IPS-18c (cell line): ENCODE measurements at regions not wholly inside any gene's neighbourhood (a gene's known extent, or its start where the extent isn't known, plus 50 kb on each side); places are given as distances from the start of the nearest gene placed in this dataset.

Experiments
- H3K4me3 ChIP-seq: 2 replicates; pipeline ENCODE4 v1.7.0; 2013; ENCODE audit warnings: low read depth, mild to moderate bottlenecking, low read length, moderate library complexity; ENCODE audit not compliant: insufficient read depth
- H3K9me3 ChIP-seq: one replicate; pipeline ENCODE4 v1.6.1; 2013; ENCODE audit warnings: mild to moderate bottlenecking, low read length, moderate library complexity; ENCODE audit not compliant: control insufficient read depth, insufficient read depth

DNA sequence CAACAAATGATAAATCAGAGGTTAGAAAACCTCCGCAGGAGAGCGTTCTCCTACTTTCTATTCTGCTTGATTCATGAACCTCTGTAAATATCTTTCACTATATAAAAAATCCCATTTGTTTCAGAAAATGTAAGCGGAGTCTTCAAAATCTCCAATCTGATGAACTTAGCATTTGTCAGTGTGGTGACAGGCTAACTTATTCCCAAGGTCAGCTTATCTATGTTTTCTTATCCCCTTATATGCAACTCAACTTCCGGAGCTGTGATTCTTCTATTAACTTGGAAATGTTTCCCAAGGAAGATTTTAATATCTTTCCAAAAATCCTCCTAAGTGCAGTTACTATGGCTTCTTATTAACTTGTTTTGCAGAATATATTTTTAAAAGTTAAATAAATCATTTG, 87.5 kb upstream of the C1QTNF7 start:
- H3K4me3 ChIP-seq = no peak overlapping the region
- no peaks in the 10 kb centered on the region for H3K9me3 ChIP-seq

DNA sequence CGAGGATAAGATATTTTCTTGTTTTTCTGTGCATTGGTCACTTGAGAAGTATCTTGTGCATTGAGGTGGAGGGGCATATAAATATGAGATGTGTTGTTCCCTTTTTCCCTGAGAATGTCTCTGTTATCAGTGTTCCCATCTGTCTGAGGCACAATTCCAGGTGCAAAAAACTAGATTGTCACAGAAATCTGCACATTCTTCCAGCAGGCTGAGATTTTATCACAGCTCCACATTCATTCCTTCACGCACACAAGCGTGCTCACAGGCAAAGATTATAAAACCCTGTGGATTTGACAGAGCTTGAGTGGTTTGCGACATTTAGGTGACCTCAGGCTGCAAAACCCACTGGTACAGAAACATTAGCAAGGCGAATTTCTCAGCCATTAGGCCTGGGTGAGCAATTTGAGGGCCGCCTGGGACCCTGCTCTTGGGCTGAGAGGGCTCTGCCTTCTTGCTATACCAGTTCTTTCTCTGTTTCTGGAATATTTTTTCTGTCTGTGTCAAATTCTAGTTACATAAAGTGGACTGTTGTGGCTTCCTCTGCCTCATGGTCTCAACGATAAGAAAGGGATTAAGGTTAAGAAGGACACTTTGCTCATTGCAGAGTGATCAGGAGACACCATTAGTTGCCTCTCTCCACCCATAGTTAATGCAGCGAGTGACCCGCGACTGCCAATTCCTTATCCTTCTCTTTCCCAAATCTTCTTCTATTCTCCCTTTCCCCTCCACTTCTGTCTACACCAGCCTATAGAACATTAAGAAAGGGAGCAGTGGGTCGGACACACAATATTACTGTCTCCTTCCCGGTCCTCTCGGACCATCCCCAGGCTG, 86.7 kb upstream of the C1QTNF7 start:
- no peaks in the 10 kb centered on the region for H3K9me3 ChIP-seq
- no peak overlapping the region for H3K4me3 ChIP-seq

DNA sequence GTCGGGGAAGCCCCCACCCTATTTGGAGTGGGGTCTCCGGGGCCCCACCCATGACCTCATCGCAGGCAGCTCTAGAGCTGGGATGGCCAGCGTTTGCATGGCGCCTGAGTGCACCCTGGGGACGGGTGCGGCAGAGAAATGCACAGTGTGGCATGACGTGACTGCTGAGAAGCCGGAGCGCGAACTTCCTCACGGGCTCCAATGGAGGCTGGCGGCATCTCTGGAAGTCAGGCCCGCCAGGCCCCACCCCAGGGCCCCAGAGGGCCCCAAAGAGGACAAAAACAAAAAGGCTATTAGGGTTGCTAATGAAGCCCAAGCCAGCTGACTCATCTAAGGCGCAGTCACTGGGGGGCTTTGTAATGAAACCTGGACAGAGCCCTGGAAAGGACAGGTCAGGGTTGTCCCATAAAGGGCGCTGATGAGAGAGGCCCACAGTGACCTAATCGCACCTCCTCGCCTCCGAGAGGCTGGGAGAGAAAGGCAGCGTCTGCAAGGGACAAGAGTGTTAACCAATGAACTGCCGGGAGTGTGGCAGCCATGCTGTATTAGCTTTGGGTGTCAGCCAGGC, 86.0 kb upstream of the C1QTNF7 start:
- H3K4me3 ChIP-seq = no peak overlapping the region

DNA sequence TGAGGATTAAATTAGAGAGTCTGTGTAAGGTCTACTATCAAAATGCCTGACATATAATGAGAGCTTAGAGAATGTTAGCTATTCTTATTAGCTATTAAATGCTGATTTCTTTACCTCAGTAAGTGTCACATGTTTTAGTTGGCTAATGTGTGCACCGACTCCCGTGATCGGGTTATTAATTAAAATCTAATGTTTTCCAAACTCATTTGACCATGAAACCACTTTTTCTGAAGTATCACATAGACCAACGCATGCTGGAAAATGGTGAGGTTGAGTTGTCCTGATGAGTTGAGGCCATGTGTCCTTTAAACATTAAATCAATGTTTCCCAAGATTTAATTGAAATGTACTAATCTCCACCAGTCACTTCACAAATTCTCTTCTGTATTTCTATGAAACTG, 84.8 kb upstream of the C1QTNF7 start:
- H3K4me3 ChIP-seq = no peak overlapping the region
- no peaks in the 10 kb centered on the region for H3K9me3 ChIP-seq

More for the DNA sequence above, 86.0 kb upstream of the C1QTNF7 start:
- no peaks in the 10 kb centered on the region for H3K9me3 ChIP-seq

DNA sequence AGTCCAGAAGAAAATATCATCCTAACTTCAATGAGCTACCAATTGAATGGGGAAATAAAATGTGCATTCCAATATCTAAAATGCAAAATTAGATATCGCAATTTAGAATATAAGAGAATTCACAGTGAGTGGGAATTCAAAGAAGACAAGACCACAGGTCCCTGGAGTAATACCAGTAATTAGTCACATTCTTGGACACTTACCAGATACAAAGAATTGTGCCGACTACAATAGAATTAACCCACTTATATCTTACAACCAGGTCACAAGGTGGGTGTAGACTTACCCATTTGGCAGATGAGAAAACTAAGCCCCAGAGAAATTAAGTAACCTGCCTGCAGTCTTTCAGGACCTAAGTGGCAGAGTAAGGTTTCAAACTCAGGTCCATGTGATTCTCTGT, 84.3 kb upstream of the C1QTNF7 start:
- H3K4me3 ChIP-seq = no peak overlapping the region

DNA sequence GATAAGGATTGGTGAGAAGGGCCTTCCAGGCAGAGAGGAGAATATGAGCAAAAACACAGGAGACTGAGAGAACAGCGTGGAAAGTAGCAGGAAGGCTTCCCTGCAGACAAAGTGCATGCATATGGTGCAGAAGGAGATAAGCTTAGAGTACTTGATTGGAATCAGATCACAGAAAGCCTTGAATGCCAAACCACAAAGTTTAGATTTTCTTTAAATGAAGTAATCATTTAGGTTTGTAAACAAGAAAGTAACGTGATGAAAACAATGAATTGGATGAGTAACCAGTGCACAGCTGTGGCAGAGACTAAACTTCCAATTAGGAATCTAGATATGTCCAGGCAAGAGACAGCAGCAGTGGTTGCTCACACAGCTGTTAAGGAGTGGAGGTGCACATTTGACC, 83.8 kb upstream of the C1QTNF7 start:
- Histone ChIP-seq H3K4me3 (no peak overlapping the region), H3K9me3 (no peaks in the 10 kb centered on the region)

More for the DNA sequence above, 84.3 kb upstream of the C1QTNF7 start:
- no peaks in the 10 kb centered on the region for H3K9me3 ChIP-seq

DNA sequence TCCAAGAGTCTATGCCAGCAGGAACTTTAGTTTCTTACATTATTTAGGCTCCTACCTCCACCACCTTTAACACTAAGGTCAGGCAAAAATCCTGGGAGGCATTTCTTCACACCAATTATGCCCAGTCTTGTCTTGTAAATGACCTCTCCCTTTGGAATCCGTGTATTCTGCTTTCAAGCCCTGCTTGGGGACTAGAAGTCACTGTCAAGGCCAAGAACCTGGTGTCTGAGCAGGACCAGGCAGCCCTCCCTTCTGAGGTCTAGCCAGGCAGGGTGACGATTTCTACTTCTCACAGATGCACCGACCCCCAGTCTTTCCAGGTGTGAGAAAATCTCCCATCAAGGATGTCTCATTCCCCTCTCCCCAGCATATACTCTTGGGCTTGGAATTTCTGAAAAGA, 82.7 kb upstream of the C1QTNF7 start:
- Histone ChIP-seq H3K4me3 (no peak overlapping the region), H3K9me3 (no peaks in the 10 kb centered on the region)

DNA sequence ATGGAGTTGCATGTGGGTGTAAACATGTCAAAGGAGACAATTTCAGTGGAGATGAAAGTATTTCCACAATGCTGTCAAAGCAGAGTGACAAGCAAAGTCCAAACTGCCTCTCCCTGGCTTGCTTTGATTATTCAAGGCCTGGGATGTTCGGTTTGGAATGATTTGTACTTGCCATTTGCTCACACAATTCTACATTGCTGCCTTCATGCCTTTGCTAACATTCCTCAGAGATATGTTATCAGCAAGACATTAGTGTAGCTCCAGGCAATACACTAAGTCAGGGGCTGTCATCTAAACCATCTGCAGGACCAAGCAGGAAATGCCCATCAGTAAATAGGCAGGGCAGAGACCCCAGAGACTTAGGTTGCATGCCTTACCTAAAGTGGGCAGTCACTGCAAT, 79.6 kb upstream of the C1QTNF7 start:
- no peak overlapping the region for H3K4me3 ChIP-seq

DNA sequence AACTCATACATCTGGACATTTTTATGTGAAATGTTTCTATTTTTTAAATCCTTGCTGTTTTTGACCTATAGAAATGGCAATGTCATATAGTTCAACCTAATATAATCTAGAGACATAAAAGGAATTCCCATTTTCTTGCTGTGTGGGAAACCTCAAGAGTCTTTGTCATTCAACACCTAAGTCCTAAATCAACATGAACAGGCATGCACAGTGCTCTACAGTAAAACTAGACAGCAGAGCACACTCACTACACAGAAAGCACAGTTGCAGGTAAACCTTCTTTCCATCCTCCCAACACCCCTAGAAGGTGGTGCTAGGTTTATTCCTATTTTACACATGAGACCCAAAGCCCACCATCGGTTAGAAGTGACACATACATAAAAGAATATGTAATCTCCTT, 79.1 kb upstream of the C1QTNF7 start:
- no peaks in the 10 kb centered on the region for H3K9me3 ChIP-seq
- no peak overlapping the region for H3K4me3 ChIP-seq

More for the DNA sequence above, 79.6 kb upstream of the C1QTNF7 start:
- no peaks in the 10 kb centered on the region for H3K9me3 ChIP-seq

DNA sequence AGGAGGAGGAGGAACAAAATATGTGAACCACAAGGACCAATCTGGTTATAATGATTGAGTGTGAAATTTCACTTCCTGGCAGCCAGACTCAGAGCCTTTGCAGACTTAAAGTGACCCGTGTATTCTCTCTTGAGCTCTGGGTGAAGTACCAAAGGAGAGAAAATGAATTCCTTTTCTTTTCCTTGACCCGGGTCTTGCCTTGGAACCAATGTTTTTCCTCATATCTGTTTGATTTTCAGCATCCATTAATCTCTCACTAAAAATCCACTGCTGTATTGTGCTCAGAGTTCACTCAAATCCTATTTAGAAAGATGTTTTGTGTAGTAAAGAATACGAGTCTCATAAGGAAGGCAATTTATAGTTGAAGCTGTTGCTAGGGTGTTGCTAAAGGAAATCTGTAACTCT, 78.3 kb upstream of the C1QTNF7 start:
- H3K4me3 ChIP-seq = no peak overlapping the region

DNA sequence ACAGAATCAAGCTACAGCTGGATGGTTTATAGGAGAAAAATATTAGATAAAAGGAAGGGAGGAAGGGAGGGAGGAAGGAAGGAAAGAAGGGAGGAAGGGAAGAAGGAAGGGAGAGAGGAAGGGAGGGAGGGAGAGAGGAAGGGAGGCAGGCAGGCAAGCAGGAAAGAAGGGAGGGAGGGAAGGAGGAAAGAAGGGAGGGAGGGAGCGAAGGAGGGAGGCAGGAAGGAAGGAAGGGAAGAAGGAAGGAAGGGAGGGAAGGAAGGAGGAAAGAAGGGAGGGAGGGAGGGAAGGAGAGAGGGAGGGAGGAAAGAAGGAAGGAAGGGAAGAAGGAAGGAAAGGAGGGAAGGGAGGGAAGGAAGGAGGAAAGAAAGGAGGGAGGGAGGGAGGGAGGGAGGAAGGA, 77.9 kb upstream of the C1QTNF7 start:
- H3K4me3 ChIP-seq = no peak overlapping the region
- H3K9me3 ChIP-seq = no peaks in the 10 kb centered on the region

More for the DNA sequence above, 78.3 kb upstream of the C1QTNF7 start:
- no peaks in the 10 kb centered on the region for H3K9me3 ChIP-seq

DNA sequence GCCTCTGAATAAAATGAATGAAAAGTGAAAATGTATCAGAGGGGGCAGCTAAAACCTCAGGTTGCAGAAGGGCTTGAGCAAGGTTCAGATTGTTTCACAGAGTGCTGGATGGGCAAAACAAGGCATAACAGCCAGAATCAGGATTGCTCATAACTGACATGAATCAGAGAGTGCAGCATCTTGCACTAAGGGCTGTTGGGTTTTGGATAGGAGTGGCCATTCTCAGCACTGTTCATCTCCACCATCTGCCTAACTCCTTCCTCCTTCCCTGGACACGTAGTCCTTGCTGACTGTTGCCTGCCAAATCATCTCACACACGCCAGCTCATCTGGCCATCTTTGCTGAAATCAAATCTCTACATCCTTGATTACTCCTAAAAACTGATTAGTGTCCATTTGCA, 75.3 kb upstream of the C1QTNF7 start:
- Histone ChIP-seq H3K4me3 (no peak overlapping the region), H3K9me3 (no peaks in the 10 kb centered on the region)

DNA sequence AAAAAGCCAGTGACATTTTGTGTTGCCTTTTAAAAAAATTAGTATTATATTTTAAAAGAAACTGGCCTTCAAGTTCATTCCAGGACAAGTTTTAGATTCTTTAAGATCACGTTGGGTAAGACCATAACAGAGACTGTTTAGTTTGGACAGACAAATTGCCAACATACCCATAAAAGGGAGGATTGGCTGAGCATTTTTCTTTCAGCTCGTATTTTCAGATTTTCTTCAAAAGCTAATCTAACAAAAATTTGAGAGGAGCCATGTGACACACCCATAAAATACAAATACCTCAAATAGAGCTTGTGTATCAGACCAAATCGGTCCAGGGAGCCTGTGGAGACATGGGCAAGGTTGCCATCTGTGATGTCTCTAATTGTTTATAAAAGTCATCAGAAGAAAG, 74.6 kb upstream of the C1QTNF7 start:
- Histone ChIP-seq H3K4me3 (no peak overlapping the region), H3K9me3 (no peaks in the 10 kb centered on the region)

DNA sequence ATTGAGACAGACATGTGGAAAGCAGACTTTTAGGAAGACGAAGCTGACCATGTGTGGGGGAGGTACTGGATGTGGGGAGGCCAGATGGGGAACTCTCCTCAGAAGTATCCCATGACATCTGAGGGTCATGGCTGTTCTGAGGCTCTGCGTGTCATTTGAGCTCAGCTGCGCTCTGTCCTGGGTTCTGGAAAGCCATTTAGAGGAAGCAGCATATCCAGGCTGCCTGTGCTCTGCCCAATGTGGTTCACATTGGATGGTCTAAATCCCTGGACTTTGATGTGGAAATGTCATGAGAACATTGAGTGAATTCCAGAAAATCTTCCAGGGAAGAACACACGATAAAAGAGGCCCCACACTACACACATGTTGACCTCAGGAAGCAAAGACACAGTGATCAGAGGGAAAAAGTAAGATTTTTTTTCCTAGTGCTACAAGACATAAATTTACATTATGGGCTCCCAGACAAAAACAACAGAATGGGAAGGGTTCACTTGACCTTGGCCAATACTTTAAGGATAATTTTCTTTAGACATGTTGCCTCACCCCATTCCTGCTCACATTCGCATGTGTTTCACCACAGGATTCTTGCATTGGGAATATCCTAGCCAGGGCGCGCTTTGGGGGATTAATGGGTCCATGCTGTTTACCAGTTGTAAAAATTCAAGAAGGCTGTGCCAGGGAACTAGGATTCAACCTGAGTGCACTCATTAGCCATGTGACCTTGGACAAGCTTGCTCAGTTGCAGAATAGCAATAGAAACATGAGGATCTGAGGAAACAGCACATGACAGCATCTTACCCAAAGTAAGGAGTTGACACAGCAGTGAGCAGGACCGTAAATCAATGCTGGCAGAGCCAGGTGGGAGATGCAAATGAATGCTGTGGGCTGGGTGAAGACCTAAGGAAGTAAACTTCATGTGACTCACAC, 73.2 kb upstream of the C1QTNF7 start:
- no peak overlapping the region for H3K4me3 ChIP-seq
- H3K9me3 ChIP-seq = no peaks in the 10 kb centered on the region

DNA sequence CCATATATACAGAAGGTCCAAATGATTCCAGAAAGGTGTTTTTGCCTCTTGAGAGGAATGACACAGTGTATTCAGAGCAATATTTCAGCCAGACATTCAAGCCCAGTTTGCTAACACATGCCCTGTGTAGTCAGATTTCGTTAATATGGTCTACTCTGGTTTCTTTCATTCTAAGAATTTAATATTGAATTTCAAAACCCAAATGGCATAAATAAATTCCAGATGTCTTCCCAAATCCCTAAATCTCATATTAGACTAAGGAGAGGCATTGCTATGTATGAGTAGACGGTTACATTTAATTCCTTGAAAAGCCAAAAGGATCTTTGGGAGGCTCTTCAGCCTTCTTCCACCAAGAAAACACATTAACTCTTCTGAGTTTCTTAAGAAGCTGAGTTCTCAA, 66.3 kb upstream of the C1QTNF7 start:
- H3K9me3 ChIP-seq = no peaks in the 10 kb centered on the region

DNA sequence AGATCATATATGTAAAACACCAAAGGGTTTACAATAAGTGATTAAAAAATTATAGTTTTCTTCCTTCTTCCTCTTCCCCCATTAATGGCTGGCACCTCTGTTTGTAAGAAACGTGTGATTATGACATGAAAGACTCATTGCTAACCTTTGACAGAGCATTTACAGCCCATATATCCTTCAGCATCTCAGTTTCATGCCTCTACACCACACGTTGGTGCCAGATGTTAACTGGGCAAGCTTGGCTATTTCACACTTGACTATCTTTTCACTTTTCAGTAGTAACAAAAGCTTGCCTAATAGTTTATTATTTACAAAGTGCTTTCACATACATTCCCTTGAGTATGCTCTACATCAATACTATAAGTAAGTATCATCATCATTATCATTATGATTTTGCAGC, 65.3 kb upstream of the C1QTNF7 start:
- H3K4me3 ChIP-seq = no peak overlapping the region
- H3K9me3 ChIP-seq = no peaks in the 10 kb centered on the region

More for the DNA sequence above, 66.3 kb upstream of the C1QTNF7 start:
- H3K4me3 ChIP-seq = no peak overlapping the region

DNA sequence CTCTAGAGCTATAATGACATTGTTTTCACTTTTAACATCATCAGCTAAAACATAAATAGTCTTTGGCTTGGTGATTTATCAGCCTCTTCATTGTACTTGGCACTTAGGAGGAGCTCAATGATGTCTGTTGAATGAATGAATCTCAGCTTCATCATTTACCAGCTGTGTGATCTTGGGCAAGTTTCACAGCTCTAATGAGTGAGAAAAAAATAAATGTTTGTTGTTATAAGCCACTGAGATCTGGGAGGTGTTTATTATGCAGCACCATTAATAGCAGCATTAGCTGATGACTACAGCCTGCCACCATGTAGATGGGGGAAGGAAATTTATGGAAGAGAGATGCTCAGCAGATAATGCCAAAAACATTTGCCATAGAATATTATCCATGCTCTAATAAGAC, 63.6 kb upstream of the C1QTNF7 start:
- H3K9me3 ChIP-seq = no peaks in the 10 kb centered on the region
- no peak overlapping the region for H3K4me3 ChIP-seq

DNA sequence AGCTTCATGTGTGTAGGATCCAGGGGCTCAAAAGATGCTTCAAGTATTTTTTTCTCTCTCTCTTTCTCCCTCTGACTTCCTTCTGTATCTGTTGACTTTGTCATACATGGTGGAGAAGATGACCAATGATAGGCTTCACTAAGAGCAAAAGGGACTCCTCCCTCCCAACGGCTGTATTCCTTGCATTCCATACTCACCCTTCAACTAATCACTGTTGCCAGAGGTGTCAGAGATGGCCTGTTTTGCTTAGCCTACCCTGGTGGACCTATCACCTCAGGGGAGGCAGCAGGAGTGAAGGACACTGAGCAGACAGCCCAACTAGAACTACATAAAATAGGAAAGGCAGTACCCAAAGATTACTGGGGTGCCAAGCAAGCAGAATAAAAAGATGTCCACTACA, 62.2 kb upstream of the C1QTNF7 start:
- no peaks in the 10 kb centered on the region for H3K9me3 ChIP-seq
- no peak overlapping the region for H3K4me3 ChIP-seq
